ENCODE measurements at regions not wholly inside any gene's neighbourhood (a gene's known extent, or its start where the extent isn't known, plus 50 kb on each side); places are given as distances from the start of the nearest gene placed in this dataset.

GRCh38 chr9:95581900-95582299 lies 65.1 kb upstream of the PTCH1 start:
- TF ChIP-seq GATA2 (IDR thresholded peaks at IDR 0.05; ENCODE audit: low read depth, low read length), result no peak
- no peak for TF ChIP-seq GATA3 (IDR thresholded peaks at IDR 0.05; ENCODE audit: low read depth, low read length)

Measured in SH-SY5Y (cell line).